RKO (cell line): ENCODE measurements at regions not wholly inside any gene's neighbourhood (a gene's known extent, or its start where the extent isn't known, plus 50 kb on each side); places are given as distances from the start of the nearest gene placed in this dataset.
A peak's percentile ranks its signal among the peaks of the same experiment; 100 is the strongest.

Experiments
- DNase-seq: peaks from one replicate; pipeline ENCODE4 v3.0.0-alpha.2; 2016; ENCODE audit warnings: low spot score

DNA sequence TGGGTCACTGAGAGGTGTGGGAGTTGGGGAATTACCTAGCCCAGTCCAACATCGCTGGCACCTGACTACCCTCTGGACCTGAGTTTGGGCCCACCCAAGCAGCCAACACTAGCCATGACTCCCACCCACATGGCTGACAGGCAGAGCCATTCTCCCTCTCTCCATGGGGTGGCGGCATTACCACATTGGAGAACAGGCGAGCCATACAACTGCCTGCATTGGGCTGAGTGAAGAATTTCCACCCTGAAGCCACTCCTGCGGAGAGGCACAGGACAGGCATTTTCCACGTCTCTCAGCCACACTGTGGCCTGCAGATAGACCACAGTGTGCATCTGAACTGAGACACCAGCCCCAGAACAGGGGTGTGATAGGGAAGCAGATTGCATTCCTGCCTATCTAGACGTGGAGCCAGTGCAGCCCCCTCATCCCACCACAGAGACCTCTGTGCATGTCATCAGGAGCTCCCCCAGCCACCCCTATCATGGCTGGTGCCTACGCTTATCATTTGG is 58.2 kb upstream of the ANTXRL start:
- DNase-seq: peak; percentile 71

GRCh38 chr10:46229144-46229563 is 57.6 kb upstream of the ANTXRL start:
- DNase-seq: peak; percentile 29

DNA sequence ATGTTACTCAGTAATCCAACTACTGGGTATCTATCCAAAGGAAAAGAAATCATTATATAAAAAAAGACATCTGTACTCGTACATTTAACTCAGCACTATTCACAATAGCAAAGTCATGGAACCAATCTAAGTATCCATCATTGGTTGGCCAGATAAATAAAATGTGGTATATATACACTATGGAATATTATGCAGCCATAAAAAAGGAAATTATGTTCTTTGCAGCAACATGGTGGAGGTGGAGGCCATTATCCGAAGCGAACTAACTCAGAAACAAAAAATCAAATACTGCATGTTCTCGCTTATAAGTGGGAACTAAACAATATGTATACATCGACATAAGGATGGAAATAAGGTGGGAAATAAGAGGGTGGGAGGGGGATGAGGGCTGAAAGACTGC is 56.2 kb upstream of the ANTXRL start:
- DNase-seq: no peak

GRCh38 chr10:46231087-46231486 is 55.7 kb upstream of the ANTXRL start:
- DNase-seq: no peak

- DNase-seq: no peak
Measured at GRCh38 chr10:46232084-46232483, 54.7 kb upstream of the ANTXRL start.

DNA sequence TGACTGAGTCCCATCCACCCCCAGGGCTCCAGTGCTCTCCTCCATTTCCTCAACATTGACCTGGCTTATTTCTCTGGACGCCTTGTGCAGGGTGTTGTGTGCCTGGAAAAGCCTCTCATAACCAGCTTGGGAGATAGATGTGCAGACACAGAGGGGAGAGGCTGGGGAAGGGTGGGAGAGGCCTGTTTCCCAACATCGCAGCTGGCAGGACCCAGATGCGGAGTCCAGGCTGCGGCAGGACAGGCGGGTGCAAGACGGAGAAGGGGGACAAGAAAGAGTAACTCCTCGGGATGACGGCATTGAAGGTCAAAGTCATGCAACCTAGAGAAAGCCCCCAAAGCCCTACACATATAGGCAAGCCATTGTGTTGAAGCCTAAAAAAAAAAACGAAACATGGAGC is 54.1 kb upstream of the ANTXRL start:
- no peak for DNase-seq

- DNase-seq: no peak
Measured at GRCh38 chr10:46233181-46233580, 53.6 kb upstream of the ANTXRL start.

DNA sequence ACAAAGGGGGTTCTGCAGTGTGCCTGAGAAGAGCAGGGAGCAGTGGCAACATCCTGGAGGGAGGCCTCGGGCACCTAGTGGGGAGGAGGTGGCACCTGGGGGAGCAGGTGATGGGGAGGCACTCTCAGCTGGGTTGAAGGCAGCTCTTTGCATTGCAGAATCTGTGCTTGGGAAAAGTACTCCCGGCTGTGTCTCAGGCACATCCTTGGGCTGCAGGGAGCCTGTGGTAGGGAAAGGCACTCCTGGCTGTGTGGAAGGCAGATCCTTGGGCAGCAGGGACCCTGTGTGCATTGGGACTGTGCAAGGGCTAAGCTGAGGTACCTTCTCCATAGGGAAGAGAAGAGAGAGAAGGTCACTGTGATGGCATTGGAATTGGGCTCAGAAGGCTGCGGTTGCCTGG is 52.8 kb upstream of the ANTXRL start:
- no peak for DNase-seq

DNA sequence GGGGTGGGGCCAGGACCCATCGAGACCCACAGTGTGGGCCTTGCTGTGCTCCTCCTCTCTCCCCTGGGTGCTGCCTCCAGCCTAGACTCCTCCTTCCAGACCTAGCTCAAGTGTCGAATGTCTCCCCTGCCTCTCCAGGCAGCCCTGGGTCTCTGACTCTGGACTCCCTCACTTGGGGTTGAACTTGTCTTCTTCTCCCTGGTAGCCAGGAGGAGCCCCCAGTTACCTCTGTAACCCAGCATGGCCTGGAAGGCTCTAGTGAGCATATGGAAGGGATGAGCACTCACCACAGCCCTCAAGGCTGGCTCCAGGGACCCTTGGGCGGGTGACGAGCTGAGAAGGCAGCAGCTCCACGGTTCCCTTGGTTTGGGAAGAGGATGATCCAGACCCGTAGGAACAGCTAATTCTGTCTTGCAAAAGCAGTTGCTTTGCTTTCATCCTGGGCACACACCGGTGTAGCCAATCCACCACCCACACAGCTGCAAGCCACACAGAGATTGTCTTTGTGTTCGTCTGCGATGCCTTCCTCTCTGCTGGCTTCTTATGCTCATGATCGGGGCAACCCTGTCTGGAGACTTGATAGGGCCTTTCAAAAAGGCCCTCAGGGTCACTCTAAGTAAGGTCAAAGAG is 52.3 kb upstream of the ANTXRL start:
- no peak for DNase-seq

DNA sequence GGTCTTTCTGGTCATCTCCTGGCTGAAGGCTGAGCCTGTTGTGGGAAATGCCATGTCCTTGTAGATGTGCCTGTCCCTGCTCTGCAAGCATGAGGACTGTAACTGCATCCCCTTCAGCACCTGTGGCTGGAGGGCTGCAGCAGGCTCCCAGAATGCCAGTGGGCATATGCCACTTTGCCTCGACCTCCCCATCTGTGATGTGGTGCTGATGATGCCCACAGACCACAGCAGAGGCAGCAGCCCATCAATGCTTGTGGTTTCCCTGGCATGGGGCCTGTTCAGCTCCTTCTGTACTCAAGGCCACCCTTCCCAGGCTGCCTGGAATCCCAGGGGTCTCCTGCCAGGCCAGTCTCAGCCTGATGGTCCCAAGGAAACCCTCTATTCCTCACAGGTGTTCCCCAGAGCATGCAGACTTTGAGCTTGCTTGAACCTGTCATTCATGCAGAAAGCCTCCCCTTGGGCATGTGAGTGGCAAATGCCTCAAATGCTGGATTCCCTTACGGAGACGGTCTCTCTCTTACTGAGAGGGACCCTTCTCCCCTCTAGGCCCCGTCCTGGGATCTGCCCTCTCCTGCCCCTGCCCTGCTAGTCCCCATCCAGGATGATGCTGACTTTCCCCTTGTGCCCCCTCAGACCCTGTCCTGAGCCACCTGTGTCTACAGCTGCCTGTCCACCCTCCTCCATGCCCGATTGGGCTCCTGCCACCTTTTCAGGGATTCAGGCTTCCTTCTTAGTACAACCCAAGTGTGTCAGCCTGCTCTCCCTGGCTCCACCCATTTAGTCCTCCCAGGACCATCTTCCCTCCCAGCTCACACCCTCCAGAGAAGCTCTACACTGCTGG is 50.9 kb upstream of the ANTXRL start:
- no peak for DNase-seq

DNA sequence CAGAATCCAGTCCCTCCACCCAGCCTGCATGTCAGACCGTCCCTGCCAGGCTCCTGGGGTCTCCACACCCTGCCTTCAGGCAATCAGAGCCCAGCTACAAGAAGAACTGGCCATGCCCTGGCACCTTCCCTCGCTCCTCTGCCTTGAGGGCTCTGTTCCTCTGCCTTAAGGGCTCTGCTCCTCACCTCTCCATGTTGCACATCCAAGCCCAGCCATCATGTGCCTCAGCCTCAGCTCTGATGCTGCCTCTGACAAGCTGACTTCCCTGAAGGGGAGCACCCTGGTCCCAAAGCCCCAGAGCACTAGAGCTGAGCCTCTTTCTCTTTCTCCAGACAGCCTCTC is 50.3 kb upstream of the ANTXRL start:
- no peak for DNase-seq

DNA sequence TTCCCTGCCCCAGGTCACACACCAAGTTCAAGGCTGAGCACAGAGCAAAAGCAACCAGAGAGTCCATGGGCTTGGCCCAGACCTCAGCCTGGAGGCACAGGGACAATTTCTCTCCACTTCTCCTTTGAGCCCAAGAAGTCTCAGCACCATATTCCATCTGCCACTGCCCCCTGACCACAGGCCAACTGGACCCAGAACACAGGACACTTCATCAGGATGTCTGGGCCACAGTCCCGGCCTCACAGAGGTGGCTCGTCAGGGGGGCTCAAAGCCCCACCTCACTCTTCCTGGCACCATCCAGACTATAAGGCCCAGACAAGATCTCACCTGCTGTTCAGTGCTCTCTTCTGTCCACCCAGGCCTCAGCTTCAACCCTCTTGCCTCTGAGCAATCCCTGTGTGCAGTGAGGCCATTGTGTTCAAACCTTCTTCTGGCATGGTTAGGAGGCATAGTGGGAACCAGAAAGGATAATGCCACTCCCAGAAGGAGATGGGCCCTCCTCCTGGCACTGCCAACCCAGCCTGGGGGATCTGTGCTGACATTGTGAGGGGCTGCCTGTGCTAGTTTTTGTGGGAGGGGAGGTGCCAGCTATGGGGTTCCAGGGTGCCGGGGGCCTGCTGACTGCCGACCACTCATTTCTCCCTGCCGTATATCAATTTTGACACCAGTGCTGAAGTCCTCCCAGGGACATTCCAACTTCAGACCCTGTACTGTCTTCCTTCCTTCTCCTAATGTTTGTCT is 49.7 kb upstream of the ANTXRL start:
- DNase-seq: no peak
